Activated naive CD4-positive, alpha-beta T cell treated with anti-CD3 and anti-CD28 coated beads for 36 hours (primary cell): ENCODE measurements at regions not wholly inside any gene's neighbourhood (a gene's known extent, or its start where the extent isn't known, plus 50 kb on each side); places are given as distances from the start of the nearest gene placed in this dataset.

Source experiments
- CTCF ChIA-PET: fragments of 350-600 bp; sonication (Branson Sonifier 250); formaldehyde crosslinking; loops from one replicate; lab custom pipeline; 2021; ENCODE audit warnings: antibody characterized with exemption; lab: Charles Lee
- DNase-seq: peaks from one replicate; pipeline ENCODE4 v3.0.0-alpha.2; 2020
- H3K27ac Mint-ChIP-seq: one replicate; pipeline ENCODE4 v1.8.0; 2021; ENCODE audit warnings: mild to moderate bottlenecking, mixed read lengths
- H3K27me3 Mint-ChIP-seq: one replicate; pipeline ENCODE4 v1.8.0; 2021; ENCODE audit warnings: low read depth, mixed read lengths
- H3K36me3 Mint-ChIP-seq: one replicate; pipeline ENCODE4 v1.8.0; 2021; ENCODE audit warnings: low read depth, mixed read lengths
- H3K4me1 Mint-ChIP-seq: one replicate; pipeline ENCODE4 v1.8.0; 2021; ENCODE audit warnings: low read depth, mixed read lengths
- H3K4me3 Mint-ChIP-seq: one replicate; pipeline ENCODE4 v1.8.0; 2021; ENCODE audit warnings: mild to moderate bottlenecking, moderate library complexity, mixed read lengths
- H3K9me3 Mint-ChIP-seq: one replicate; pipeline ENCODE4 v1.8.0; 2021; ENCODE audit warnings: mixed read lengths
- intact Hi-C: fragments of 100-400 bp; cut with micrococcal nuclease; formaldehyde crosslinking; loops from one replicate; pipeline ENCODE4 v1.15.1; 2023

GRCh38 chr1:53400761-53401674 lies 58.2 kb upstream of the DMRTB1 start:
- no peaks in the 10 kb centered on the region for H3K36me3 Mint-ChIP-seq
- CTCF ChIA-PET: no interaction called here
- no peaks in the 10 kb centered on the region for H3K27me3 Mint-ChIP-seq
- H3K27ac Mint-ChIP-seq: no peak overlapping the region
- no peaks in the 10 kb centered on the region for H3K9me3 Mint-ChIP-seq
- DNase-seq: no peak
- no peak overlapping the region for H3K4me3 Mint-ChIP-seq
- H3K4me1 Mint-ChIP-seq: no peaks in the 10 kb centered on the region
- intact Hi-C loops: no loop called here

GRCh38 chr1:53401813-53402745 lies 57.1 kb upstream of the DMRTB1 start:
- Mint-ChIP-seq H3K4me1 (no peaks in the 10 kb centered on the region), H3K9me3 (no peaks in the 10 kb centered on the region), H3K27ac (no peak overlapping the region), H3K36me3 (no peaks in the 10 kb centered on the region), H3K27me3 (no peaks in the 10 kb centered on the region), H3K4me3 (no peak overlapping the region)
- CTCF ChIA-PET: interaction anchor here (4.0 kb wide), 1 partner anchor 9 kb away, joined by 20 read pairs; no protein-coding TSS in a partner anchor
- intact Hi-C loops: no loop called here
- no peak for DNase-seq

- no peak overlapping the region for H3K4me3 Mint-ChIP-seq
- H3K27ac Mint-ChIP-seq: no peak overlapping the region
- DNase-seq: no peak
- intact Hi-C loops: no loop called here
- H3K27me3 Mint-ChIP-seq: no peaks in the 10 kb centered on the region
- CTCF ChIA-PET: interaction anchor here (4.0 kb wide), 1 partner anchor 10 kb away, joined by 20 read pairs; no protein-coding TSS in a partner anchor
- H3K9me3 Mint-ChIP-seq: no peaks in the 10 kb centered on the region
- H3K36me3 Mint-ChIP-seq: no peaks in the 10 kb centered on the region
- no peaks in the 10 kb centered on the region for H3K4me1 Mint-ChIP-seq
These were observed 56.1 kb upstream of the DMRTB1 start for GRCh38 chr1:53402891-53403655.

- H3K36me3 Mint-ChIP-seq: no peaks in the 10 kb centered on the region
- no peaks in the 10 kb centered on the region for H3K9me3 Mint-ChIP-seq
- H3K4me3 Mint-ChIP-seq: no peak overlapping the region
- CTCF ChIA-PET: interaction anchor here (4.0 kb wide), 1 partner anchor 12 kb away, joined by 20 read pairs; no protein-coding TSS in a partner anchor
- no peaks in the 10 kb centered on the region for H3K27me3 Mint-ChIP-seq
- H3K27ac Mint-ChIP-seq: no peak overlapping the region
- peaks cover 2% of the 10 kb centered on the region for H3K4me1 Mint-ChIP-seq
- intact Hi-C loops: no loop called here
- DNase-seq: no peak
These were observed 53.5 kb upstream of the DMRTB1 start for GRCh38 chr1:53405737-53406136.

GRCh38 chr1:53406551-53407235 lies 52.5 kb upstream of the DMRTB1 start:
- intact Hi-C loops: no loop called here
- Mint-ChIP-seq H3K4me1 (peaks cover 4% of the 10 kb centered on the region), H3K27me3 (no peaks in the 10 kb centered on the region), H3K27ac (no peak overlapping the region), H3K4me3 (no peak overlapping the region), H3K36me3 (no peaks in the 10 kb centered on the region), H3K9me3 (no peaks in the 10 kb centered on the region)
- CTCF ChIA-PET: interaction anchor here (0.6 kb wide), 2 partner anchors 128 to 509 kb away, joined by 3 to 4 read pairs; no protein-coding TSS in a partner anchor
- no peak for DNase-seq

- Mint-ChIP-seq H3K36me3 (no peaks in the 10 kb centered on the region), H3K9me3 (no peaks in the 10 kb centered on the region), H3K4me1 (peaks cover 19% of the 10 kb centered on the region), H3K27me3 (no peaks in the 10 kb centered on the region), H3K4me3 (no peak overlapping the region), H3K27ac (no peak overlapping the region)
- DNase-seq: no peak
- intact Hi-C loops: no loop called here
- CTCF ChIA-PET: interaction anchor here (1.8 kb wide), 1 partner anchor 15 kb away, joined by 8 read pairs; no protein-coding TSS in a partner anchor
These were observed 51.0 kb upstream of the DMRTB1 start for GRCh38 chr1:53408013-53408754.

- no peak overlapping the region for H3K4me3 Mint-ChIP-seq
- H3K36me3 Mint-ChIP-seq: no peaks in the 10 kb centered on the region
- H3K4me1 Mint-ChIP-seq: peaks cover 24% of the 10 kb centered on the region
- DNase-seq: no peak
- CTCF ChIA-PET: interaction anchor here (1.8 kb wide), 1 partner anchor 16 kb away, joined by 8 read pairs; no protein-coding TSS in a partner anchor
- no peak overlapping the region for H3K27ac Mint-ChIP-seq
- H3K27me3 Mint-ChIP-seq: no peaks in the 10 kb centered on the region
- H3K9me3 Mint-ChIP-seq: no peaks in the 10 kb centered on the region
- intact Hi-C loops: no loop called here
These were observed 50.5 kb upstream of the DMRTB1 start for GRCh38 chr1:53408755-53409129.

GRCh38 chr1:53409233-53409632 lies 50.0 kb upstream of the DMRTB1 start:
- H3K27me3 Mint-ChIP-seq: no peaks in the 10 kb centered on the region
- peaks cover 29% of the 10 kb centered on the region for H3K4me1 Mint-ChIP-seq
- CTCF ChIA-PET: interaction anchor here (0.6 to 1.8 kb wide), 2 partner anchors 16 to 33 kb away, joined by 4 to 8 read pairs; no protein-coding TSS in a partner anchor
- intact Hi-C loops: no loop called here
- no peak overlapping the region for H3K27ac Mint-ChIP-seq
- no peak overlapping the region for H3K4me3 Mint-ChIP-seq
- no peaks in the 10 kb centered on the region for H3K36me3 Mint-ChIP-seq
- H3K9me3 Mint-ChIP-seq: no peaks in the 10 kb centered on the region
- no peak for DNase-seq
